ENCODE measurements at regions not wholly inside any gene's neighbourhood (a gene's known extent, or its start where the extent isn't known, plus 50 kb on each side); places are given as distances from the start of the nearest gene placed in this dataset.

DNA sequence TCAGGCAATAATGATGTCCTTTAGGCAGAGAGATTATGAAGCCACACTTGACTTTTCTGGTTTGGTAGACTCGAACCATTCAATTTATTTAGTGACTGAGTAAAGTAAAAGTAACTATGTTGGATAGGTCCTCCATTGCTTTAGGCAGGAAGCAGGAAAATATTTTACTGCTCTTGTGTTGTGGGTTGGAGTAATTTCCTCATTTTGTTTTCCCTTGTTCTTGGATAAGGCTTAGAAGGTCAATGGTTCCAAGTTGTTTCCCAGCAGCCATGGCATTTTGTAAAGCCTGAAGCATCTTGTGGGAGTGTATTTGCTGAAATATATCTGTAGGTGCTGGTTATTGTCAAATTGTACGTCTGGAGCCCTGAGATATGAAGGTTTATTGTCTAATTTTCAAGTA lies 161.2 kb upstream of the SLC38A2 start (continued):
- TF ChIP-seq, protein P1, sequence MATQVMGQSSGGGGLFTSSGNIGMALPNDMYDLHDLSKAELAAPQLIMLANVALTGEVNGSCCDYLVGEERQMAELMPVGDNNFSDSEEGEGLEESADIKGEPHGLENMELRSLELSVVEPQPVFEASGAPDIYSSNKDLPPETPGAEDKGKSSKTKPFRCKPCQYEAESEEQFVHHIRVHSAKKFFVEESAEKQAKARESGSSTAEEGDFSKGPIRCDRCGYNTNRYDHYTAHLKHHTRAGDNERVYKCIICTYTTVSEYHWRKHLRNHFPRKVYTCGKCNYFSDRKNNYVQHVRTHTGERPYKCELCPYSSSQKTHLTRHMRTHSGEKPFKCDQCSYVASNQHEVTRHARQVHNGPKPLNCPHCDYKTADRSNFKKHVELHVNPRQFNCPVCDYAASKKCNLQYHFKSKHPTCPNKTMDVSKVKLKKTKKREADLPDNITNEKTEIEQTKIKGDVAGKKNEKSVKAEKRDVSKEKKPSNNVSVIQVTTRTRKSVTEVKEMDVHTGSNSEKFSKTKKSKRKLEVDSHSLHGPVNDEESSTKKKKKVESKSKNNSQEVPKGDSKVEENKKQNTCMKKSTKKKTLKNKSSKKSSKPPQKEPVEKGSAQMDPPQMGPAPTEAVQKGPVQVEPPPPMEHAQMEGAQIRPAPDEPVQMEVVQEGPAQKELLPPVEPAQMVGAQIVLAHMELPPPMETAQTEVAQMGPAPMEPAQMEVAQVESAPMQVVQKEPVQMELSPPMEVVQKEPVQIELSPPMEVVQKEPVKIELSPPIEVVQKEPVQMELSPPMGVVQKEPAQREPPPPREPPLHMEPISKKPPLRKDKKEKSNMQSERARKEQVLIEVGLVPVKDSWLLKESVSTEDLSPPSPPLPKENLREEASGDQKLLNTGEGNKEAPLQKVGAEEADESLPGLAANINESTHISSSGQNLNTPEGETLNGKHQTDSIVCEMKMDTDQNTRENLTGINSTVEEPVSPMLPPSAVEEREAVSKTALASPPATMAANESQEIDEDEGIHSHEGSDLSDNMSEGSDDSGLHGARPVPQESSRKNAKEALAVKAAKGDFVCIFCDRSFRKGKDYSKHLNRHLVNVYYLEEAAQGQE (IDR thresholded peaks at IDR 0.05), result no peak
- TF ChIP-seq, protein P2, sequence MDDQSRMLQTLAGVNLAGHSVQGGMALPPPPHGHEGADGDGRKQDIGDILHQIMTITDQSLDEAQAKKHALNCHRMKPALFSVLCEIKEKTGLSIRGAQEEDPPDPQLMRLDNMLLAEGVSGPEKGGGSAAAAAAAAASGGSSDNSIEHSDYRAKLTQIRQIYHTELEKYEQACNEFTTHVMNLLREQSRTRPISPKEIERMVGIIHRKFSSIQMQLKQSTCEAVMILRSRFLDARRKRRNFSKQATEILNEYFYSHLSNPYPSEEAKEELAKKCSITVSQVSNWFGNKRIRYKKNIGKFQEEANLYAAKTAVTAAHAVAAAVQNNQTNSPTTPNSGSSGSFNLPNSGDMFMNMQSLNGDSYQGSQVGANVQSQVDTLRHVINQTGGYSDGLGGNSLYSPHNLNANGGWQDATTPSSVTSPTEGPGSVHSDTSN (IDR thresholded peaks at IDR 0.05), result no peak
- no peak for TF ChIP-seq POLR2AphosphoS2 (conservative IDR thresholded peaks at IDR 0.05; ENCODE audit: low read length)

DNA sequence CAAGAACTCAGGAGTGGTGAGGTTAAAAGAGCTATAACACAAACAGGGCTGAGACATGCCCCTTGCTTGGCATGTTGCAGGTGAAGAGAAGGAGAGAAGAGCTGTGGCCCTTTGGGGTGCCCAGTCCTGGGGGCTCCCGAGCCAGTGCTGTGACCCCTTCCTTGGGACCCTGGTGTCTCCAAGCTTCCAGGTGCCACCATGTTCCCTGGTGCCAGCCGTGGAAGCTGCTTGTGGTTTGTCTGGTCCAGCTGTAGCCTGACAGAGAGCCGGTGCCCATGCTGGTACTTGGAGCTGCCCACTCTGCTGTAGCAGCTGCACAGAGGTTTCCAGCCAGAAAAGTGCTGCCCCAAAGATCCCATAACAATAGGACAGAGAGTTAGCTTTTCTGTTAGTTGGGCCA lies 159.2 kb upstream of the SLC38A2 start:
- no peak overlapping the region for H3K4me2 ChIP-seq
- peaks cover 11% of the 10 kb centered on the region; the same call in 2 of the 3 replicates for H3K4me1 ChIP-seq
- POLR2A ChIA-PET, result no interaction called here
- ATAC-seq, result no peak
- 71% methylated on average over 3 of the region's 3 CpGs for WGBS (ENCODE audit: missing lambda C conversion rate)
- H3K9me3 ChIP-seq, result peaks cover 9% of the 10 kb centered on the region; the same call in 1 of the 3 replicates
- TF ChIP-seq NR3C1 (IDR thresholded peaks at IDR 0.05), result no peak
- TF ChIP-seq CBX8 (IDR thresholded peaks at IDR 0.05), result no peak
- H3K27ac ChIP-seq, result peak overlapping the region in 1 of 2 experiments; percentile 65; a peak in 3 of 6 replicates
- no peak for DNase-seq (ENCODE audit: low read depth in 1 of 2, low spot score in 1 of 2)
- CTCF ChIA-PET, result interaction anchor here (0.8 to 2.0 kb wide), 4 partner anchors 16 to 453 kb away, joined by 3 to 4 read pairs (median 4); no protein-coding TSS in a partner anchor
- no peak overlapping the region for H3K4me3 ChIP-seq
- FAIRE-seq, result no peak

DNA sequence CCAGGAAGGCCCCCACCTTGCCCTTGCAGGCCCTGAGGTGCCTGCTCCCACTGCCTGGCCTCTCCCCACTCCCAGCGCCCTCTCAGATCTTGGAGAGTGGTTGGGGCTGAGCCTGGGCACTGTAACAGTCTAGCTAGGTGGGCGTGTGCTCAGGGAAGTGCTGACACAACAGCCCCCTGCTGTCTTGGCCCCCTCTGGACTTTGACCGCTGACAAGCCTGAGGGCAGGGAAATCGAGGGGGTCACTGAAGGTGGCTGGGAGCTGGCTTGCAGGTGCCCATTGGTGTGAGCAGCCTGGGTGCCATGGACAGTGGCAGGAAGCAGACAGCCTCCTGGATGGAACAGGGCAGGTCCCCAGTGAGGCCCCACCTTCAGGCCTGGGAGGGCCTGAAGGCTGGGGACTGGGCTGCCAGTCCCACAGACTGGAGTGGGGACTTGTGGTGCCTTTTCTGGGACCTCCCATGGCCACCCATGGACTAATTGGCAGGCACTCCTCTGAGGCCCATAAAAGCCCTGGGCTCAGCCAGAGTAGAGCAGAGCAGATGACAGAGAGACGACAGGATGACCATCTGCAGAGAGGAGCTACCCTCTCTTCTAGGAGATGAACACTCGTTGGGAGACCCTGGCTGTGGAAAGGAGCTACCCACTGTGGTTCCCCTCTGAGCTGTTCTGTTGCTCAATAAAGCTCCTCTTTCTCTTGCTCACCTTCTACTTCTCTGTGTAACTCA lies 158.6 kb upstream of the SLC38A2 start:
- ATAC-seq, result no peak; a peak in 1 of 6 replicates
- Histone ChIP-seq H3K4me3 (no peak overlapping the region), H3K27ac (peak overlapping the region in 1 of 2 experiments; percentile 65; a peak in 3 of 6 replicates), H3K4me2 (no peak overlapping the region), H3K4me1 (peaks cover 6% of the 10 kb centered on the region; the same call in 2 of the 3 replicates), H3K9me3 (peaks cover 9% of the 10 kb centered on the region; the same call in 1 of the 3 replicates)
- WGBS (ENCODE audit: missing lambda C conversion rate), result 78% methylated on average over 6 of the region's 6 CpGs
- CTCF ChIA-PET, result interaction anchor here (0.8 to 2.0 kb wide), 3 partner anchors 17 to 454 kb away, joined by 3 to 4 read pairs (median 4); no protein-coding TSS in a partner anchor
- TF ChIP-seq, protein P3, sequence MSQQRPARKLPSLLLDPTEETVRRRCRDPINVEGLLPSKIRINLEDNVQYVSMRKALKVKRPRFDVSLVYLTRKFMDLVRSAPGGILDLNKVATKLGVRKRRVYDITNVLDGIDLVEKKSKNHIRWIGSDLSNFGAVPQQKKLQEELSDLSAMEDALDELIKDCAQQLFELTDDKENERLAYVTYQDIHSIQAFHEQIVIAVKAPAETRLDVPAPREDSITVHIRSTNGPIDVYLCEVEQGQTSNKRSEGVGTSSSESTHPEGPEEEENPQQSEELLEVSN (IDR thresholded peaks at IDR 0.05; ENCODE audit: borderline replicate concordance, low read depth), result no peak
- TF ChIP-seq, protein P2 (IDR thresholded peaks at IDR 0.05), result no peak
- TF ChIP-seq, protein P4, sequence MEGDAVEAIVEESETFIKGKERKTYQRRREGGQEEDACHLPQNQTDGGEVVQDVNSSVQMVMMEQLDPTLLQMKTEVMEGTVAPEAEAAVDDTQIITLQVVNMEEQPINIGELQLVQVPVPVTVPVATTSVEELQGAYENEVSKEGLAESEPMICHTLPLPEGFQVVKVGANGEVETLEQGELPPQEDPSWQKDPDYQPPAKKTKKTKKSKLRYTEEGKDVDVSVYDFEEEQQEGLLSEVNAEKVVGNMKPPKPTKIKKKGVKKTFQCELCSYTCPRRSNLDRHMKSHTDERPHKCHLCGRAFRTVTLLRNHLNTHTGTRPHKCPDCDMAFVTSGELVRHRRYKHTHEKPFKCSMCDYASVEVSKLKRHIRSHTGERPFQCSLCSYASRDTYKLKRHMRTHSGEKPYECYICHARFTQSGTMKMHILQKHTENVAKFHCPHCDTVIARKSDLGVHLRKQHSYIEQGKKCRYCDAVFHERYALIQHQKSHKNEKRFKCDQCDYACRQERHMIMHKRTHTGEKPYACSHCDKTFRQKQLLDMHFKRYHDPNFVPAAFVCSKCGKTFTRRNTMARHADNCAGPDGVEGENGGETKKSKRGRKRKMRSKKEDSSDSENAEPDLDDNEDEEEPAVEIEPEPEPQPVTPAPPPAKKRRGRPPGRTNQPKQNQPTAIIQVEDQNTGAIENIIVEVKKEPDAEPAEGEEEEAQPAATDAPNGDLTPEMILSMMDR (IDR thresholded peaks at IDR 0.05), result no peak
- no peak for TF ChIP-seq CHD4 (IDR thresholded peaks at IDR 0.05; ENCODE audit: borderline replicate concordance)
- no peak for TF ChIP-seq HDAC2 (IDR thresholded peaks at IDR 0.05)
- no peak for TF ChIP-seq SMC3 (IDR thresholded peaks at IDR 0.05)
- TF ChIP-seq POLR2AphosphoS2 (conservative IDR thresholded peaks at IDR 0.05; ENCODE audit: low read length), result no peak
- TF ChIP-seq EHF (CRISPR knock-in tag; IDR thresholded peaks at IDR 0.05), result no peak
- no peak for TF ChIP-seq NFE2L2 (conservative IDR thresholded peaks at IDR 0.05; ENCODE audit: low read length)
- TF ChIP-seq RFX5 (IDR thresholded peaks at IDR 0.05), result no peak
- no peak for TF ChIP-seq ESRRA (IDR thresholded peaks at IDR 0.05; ENCODE audit: borderline replicate concordance, low read length)
- FAIRE-seq, result no peak
- DNase-seq (ENCODE audit: low read depth in 1 of 2, low spot score in 1 of 2), result no peak
- POLR2A ChIA-PET, result no interaction called here

Data from A549 (cell line).